PC-3 (cell line): ENCODE measurements at regions not wholly inside any gene's neighbourhood (a gene's known extent, or its start where the extent isn't known, plus 50 kb on each side); places are given as distances from the start of the nearest gene placed in this dataset.

Experiments used
- ATAC-seq: fragments of 200-7000 bp; cut with Tn5 transposase; 2 replicates; pipeline ENCODE4 v1.9.1; 2020; ENCODE audit warnings: mild to moderate bottlenecking, moderate library complexity
- BruUV-seq: library from RNA; stranded (reverse); fragments of 400-500 nt; replicated peaks from 2 replicates; lab custom pipeline; 2021; lab: Mats Ljungman, UMichigan
- CTCF ChIA-PET: fragments of 300-600 bp; sonication (Branson Sonifier 250); formaldehyde crosslinking; loops from one replicate; lab custom pipeline; 2022; ENCODE audit warnings: antibody characterized with exemption; lab: Charles Lee
- POLR2A ChIA-PET: fragments of 300-600 bp; sonication (Branson Sonifier 250); formaldehyde crosslinking; loops from one replicate; lab custom pipeline; 2022; ENCODE audit warnings: antibody characterized with exemption; ENCODE audit not compliant: unreplicated experiment; lab: Charles Lee
- DNase-seq: peaks from one replicate; pipeline ENCODE4 v3.0.0-alpha.2; 2015
- H2AFZ ChIP-seq: fragments of 300-600 bp; sonication (generic); 2 replicates; pipeline ENCODE4 v1.6.0; 2016; ENCODE audit warnings: antibody characterized with exemption, low read length
- H3F3A ChIP-seq: fragments of 300-600 bp; sonication (generic); one replicate; pipeline ENCODE4 v1.6.0; 2017; ENCODE audit warnings: antibody characterized with exemption, low read length, control low read depth, mild to moderate bottlenecking; ENCODE audit not compliant: unreplicated experiment
- H3K27ac ChIP-seq: fragments of 300-600 bp; sonication (generic); 2 replicates; pipeline ENCODE4 v1.5.1; 2016; ENCODE audit warnings: mild to moderate bottlenecking, low read length
- H3K27me3 ChIP-seq: fragments of 300-600 bp; sonication (generic); 2 replicates; pipeline ENCODE4 v1.6.1; 2016; ENCODE audit warnings: low read length, mixed read lengths
- H3K36me3 ChIP-seq: fragments of 300-600 bp; sonication (generic); 2 replicates; pipeline ENCODE4 v1.6.1; 2016; ENCODE audit warnings: low read depth, mixed run types, low read length, mixed read lengths
- H3K4me1 ChIP-seq: fragments of 300-600 bp; sonication (generic); 2 replicates; pipeline ENCODE4 v1.5.1; 2016; ENCODE audit warnings: low read length; ENCODE audit not compliant: insufficient read depth
- H3K4me2 ChIP-seq: fragments of 300-600 bp; sonication (generic); 2 replicates; pipeline ENCODE4 v1.6.0; 2016; ENCODE audit warnings: low read length
- H3K4me3 ChIP-seq: fragments of 300-600 bp; sonication (generic); 2 replicates; pipeline ENCODE4 v1.5.1; 2016; ENCODE audit warnings: mild to moderate bottlenecking, low read length, mixed read lengths
- H3K79me2 ChIP-seq: fragments of 300-600 bp; sonication (generic); 2 replicates; pipeline ENCODE4 v1.6.1; 2017; ENCODE audit warnings: low read length, mixed read lengths
- H3K9ac ChIP-seq: fragments of 300-600 bp; sonication (generic); 2 replicates; pipeline ENCODE4 v1.6.0; 2016; ENCODE audit warnings: mild to moderate bottlenecking, low read length
- H3K9me2 ChIP-seq: fragments of 300-600 bp; sonication (generic); replicated peaks from 2 replicates; pipeline ENCODE4 v1.6.1; 2016; ENCODE audit warnings: mixed run types, low read length, mixed read lengths
- H3K9me3 ChIP-seq: fragments of 300-600 bp; sonication (generic); 2 replicates; pipeline ENCODE4 v1.6.1; 2016; ENCODE audit warnings: low read length, mixed read lengths
- H4K20me1 ChIP-seq: fragments of 300-600 bp; sonication (generic); 2 replicates; pipeline ENCODE4 v1.6.1; 2016; ENCODE audit warnings: low read length, mixed read lengths
- EZH2 ChIP-seq: fragments of 300-600 bp; sonication (generic); IDR thresholded peaks from one replicate; pipeline ENCODE4 v1.6.1; 2017; ENCODE audit warnings: antibody characterized with exemption, mild to moderate bottlenecking, low read length; ENCODE audit not compliant: unreplicated experiment
- EZH2phosphoT487 ChIP-seq: fragments of 300-600 bp; sonication (generic); IDR thresholded peaks from 2 replicates; pipeline ENCODE4 v1.6.1; 2018; ENCODE audit warnings: mild to moderate bottlenecking, antibody characterized with exemption, low read length, borderline replicate concordance
- intact Hi-C: fragments of 100-400 bp; cut with micrococcal nuclease; formaldehyde crosslinking; loops from 2 replicates; pipeline ENCODE4 v1.9.0; 2023
- TF ChIP-seq, protein P1 (sequence below): fragments of 300-600 bp; sonication (generic); conservative IDR thresholded peaks from 2 replicates; pipeline ENCODE4 v1.5.1; 2017; ENCODE audit warnings: antibody characterized with exemption, low read depth, mild to moderate bottlenecking, low read length

DNA sequence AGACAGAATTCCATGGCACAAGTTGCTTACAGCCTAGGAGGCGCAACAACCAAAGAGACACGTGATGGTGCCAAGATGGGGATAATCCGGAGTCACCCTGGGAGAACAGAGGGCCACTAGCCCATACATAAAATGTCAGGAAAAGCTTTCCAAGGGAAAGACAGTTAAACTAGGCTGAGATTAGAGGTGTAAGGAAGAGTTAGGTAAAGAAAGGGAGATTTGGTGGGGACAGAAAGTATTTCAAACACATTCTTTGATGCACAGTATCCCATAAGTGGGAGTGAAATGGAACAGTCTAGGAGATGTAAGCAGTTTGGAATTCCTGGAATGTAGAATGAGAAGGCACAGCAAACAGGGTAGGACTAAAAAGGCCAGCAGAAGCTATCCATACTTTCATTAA lies 860.9 kb upstream of the LCORL start:
- H3K27ac ChIP-seq = peak overlapping the region; percentile 71
- DNase-seq (peak; percentile 77), ATAC-seq (peak; percentile 97)
- H3K36me3 ChIP-seq = no peaks in the 10 kb centered on the region
- H3K9me2 ChIP-seq = no peaks in the 10 kb centered on the region
- H4K20me1 ChIP-seq = no peaks in the 10 kb centered on the region
- H3K4me2 ChIP-seq = peak overlapping the region; percentile 64
- H2AFZ ChIP-seq = peak overlapping the region; percentile 81
- peaks cover 10% of the 10 kb centered on the region for H3K4me1 ChIP-seq
- H3K4me3 ChIP-seq = no peak overlapping the region
- H3F3A ChIP-seq = no peaks in the 10 kb centered on the region
- intact Hi-C loops = loop anchor here (1.0 kb wide), 1 partner anchor 35 kb away; no protein-coding TSS in a partner anchor
- ChIA-PET CTCF (no interaction called here), POLR2A (no interaction called here)
- TF ChIP-seq EZH2 = no peak
- no peak for TF ChIP-seq EZH2phosphoT487
- TF ChIP-seq, protein P1, sequence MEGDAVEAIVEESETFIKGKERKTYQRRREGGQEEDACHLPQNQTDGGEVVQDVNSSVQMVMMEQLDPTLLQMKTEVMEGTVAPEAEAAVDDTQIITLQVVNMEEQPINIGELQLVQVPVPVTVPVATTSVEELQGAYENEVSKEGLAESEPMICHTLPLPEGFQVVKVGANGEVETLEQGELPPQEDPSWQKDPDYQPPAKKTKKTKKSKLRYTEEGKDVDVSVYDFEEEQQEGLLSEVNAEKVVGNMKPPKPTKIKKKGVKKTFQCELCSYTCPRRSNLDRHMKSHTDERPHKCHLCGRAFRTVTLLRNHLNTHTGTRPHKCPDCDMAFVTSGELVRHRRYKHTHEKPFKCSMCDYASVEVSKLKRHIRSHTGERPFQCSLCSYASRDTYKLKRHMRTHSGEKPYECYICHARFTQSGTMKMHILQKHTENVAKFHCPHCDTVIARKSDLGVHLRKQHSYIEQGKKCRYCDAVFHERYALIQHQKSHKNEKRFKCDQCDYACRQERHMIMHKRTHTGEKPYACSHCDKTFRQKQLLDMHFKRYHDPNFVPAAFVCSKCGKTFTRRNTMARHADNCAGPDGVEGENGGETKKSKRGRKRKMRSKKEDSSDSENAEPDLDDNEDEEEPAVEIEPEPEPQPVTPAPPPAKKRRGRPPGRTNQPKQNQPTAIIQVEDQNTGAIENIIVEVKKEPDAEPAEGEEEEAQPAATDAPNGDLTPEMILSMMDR = no peak
- H3K27me3 ChIP-seq = no peaks in the 10 kb centered on the region
- no peaks in the 10 kb centered on the region for H3K79me2 ChIP-seq
- peak overlapping the region; percentile 22; the same call in 1 of the 2 replicates for H3K9ac ChIP-seq
- H3K9me3 ChIP-seq = no peaks in the 10 kb centered on the region
- BruUV-seq = no TSS peak

DNA sequence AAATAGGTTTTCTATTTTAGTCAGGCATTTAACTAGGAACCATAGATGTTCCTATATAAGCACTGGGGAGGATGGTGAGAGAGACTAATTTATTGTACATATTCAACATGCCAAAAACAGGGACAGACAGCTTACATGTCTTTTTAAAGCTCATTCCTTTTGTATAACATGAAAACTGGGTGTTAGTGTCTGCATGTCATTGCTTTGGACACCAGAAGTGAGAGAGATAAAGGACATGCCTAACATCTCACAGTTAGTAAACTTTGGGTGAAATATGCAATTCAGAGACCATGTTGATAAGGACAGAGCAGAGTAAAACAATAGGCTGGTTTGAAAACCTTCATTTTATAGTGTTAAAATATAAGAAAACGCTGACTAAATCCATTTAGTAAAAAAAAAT lies 860.0 kb upstream of the LCORL start:
- DNase-seq (no peak), ATAC-seq (no peak)
- no peak overlapping the region for H3K4me2 ChIP-seq
- BruUV-seq = no TSS peak
- H3K79me2 ChIP-seq = no peaks in the 10 kb centered on the region
- peaks cover 10% of the 10 kb centered on the region for H3K4me1 ChIP-seq
- intact Hi-C loops = no loop called here
- POLR2A ChIA-PET = no interaction called here
- no peaks in the 10 kb centered on the region for H3K27me3 ChIP-seq
- no peaks in the 10 kb centered on the region for H3K9me3 ChIP-seq
- no peak overlapping the region for H3K4me3 ChIP-seq
- CTCF ChIA-PET = no interaction called here
- H3K36me3 ChIP-seq = no peaks in the 10 kb centered on the region
- H3K27ac ChIP-seq = no peak overlapping the region
- no peaks in the 10 kb centered on the region for H4K20me1 ChIP-seq
- no peak overlapping the region for H3K9ac ChIP-seq
- no peaks in the 10 kb centered on the region for H3F3A ChIP-seq
- no peak overlapping the region for H2AFZ ChIP-seq
- H3K9me2 ChIP-seq = no peaks in the 10 kb centered on the region
- TF ChIP-seq EZH2phosphoT487 = no peak
- TF ChIP-seq, protein P1 = no peak
- TF ChIP-seq EZH2 = no peak

DNA sequence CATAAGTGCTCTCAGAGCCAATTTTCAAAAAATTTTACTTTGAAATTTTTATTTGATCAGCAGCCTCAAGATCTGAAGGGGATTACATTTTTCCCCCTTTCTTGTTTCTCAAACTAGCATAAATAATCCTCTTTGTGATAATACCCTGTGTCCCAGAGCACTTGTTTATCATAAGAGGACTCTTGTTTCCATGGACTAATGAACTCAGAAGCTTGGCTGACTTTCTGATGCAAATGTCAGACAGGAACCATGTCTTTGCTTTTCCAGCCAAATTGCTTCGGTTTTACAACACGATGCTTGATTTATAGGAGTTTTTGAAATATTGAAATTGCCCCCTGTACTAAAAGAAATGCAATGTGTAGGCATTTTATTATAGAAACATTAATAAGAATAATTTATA lies 859.3 kb upstream of the LCORL start:
- Histone ChIP-seq H3K36me3 (no peaks in the 10 kb centered on the region), H3K9me2 (no peaks in the 10 kb centered on the region), H3F3A (no peaks in the 10 kb centered on the region), H3K4me1 (peaks cover 10% of the 10 kb centered on the region), H3K9ac (no peak overlapping the region), H4K20me1 (no peaks in the 10 kb centered on the region), H3K4me3 (no peak overlapping the region), H2AFZ (no peak overlapping the region), H3K27ac (no peak overlapping the region), H3K79me2 (no peaks in the 10 kb centered on the region), H3K4me2 (no peak overlapping the region), H3K9me3 (no peaks in the 10 kb centered on the region), H3K27me3 (no peaks in the 10 kb centered on the region)
- intact Hi-C loops = no loop called here
- no peak for ATAC-seq
- POLR2A ChIA-PET = no interaction called here
- CTCF ChIA-PET = no interaction called here
- no peak for DNase-seq
- no TSS peak for BruUV-seq
- TF ChIP-seq EZH2 (no peak), EZH2phosphoT487 (no peak)
- TF ChIP-seq, protein P1 = no peak
